ENCODE measurements at regions not wholly inside any gene's neighbourhood (a gene's known extent, or its start where the extent isn't known, plus 50 kb on each side); places are given as distances from the start of the nearest gene placed in this dataset.

- no peak for TF ChIP-seq GATA1 (IDR thresholded peaks at IDR 0.05; ENCODE audit: low read depth, low read length)
- no peak for TF ChIP-seq POLR2A (IDR thresholded peaks at IDR 0.05; ENCODE audit: low read length)
- no peak for DNase-seq
Observed at GRCh38 chr11:81895258-81895657, 838.4 kb downstream of the FAM181B start.

GRCh38 chr11:81892770-81893635 is 840.7 kb downstream of the FAM181B start:
- TF ChIP-seq POLR2A (IDR thresholded peaks at IDR 0.05; ENCODE audit: low read length) (no peak), GATA1 (IDR thresholded peaks at IDR 0.05; ENCODE audit: low read depth, low read length) (no peak)
- DNase-seq: no peak

GRCh38 chr11:81888391-81888790 is 845.3 kb downstream of the FAM181B start:
- DNase-seq: no peak

GRCh38 chr11:81887671-81888070 is 846.0 kb downstream of the FAM181B start:
- no peak for TF ChIP-seq GATA1 (IDR thresholded peaks at IDR 0.05; ENCODE audit: low read depth, low read length)
- no peak for TF ChIP-seq POLR2A (IDR thresholded peaks at IDR 0.05; ENCODE audit: low read length)
- DNase-seq: no peak

More at GRCh38 chr11:81888391-81888790, 845.3 kb downstream of the FAM181B start:
- no peak for TF ChIP-seq POLR2A (IDR thresholded peaks at IDR 0.05; ENCODE audit: low read length)
- no peak for TF ChIP-seq GATA1 (IDR thresholded peaks at IDR 0.05; ENCODE audit: low read depth, low read length)

GRCh38 chr11:81886406-81887075 is 847.1 kb downstream of the FAM181B start:
- TF ChIP-seq POLR2A (IDR thresholded peaks at IDR 0.05; ENCODE audit: low read length) (no peak), GATA1 (IDR thresholded peaks at IDR 0.05; ENCODE audit: low read depth, low read length) (no peak)

GRCh38 chr11:81874635-81875034 is 859.0 kb downstream of the FAM181B start:
- no peak for DNase-seq
- no peak for TF ChIP-seq POLR2A (IDR thresholded peaks at IDR 0.05; ENCODE audit: low read length)
- no peak for TF ChIP-seq GATA1 (IDR thresholded peaks at IDR 0.05; ENCODE audit: low read depth, low read length)

More at GRCh38 chr11:81886406-81887075, 847.1 kb downstream of the FAM181B start:
- no peak for DNase-seq

GRCh38 chr11:81870815-81871214 is 862.8 kb downstream of the FAM181B start:
- no peak for TF ChIP-seq GATA1 (IDR thresholded peaks at IDR 0.05; ENCODE audit: low read depth, low read length)
- no peak for DNase-seq

- no peak for DNase-seq
- TF ChIP-seq GATA1 (IDR thresholded peaks at IDR 0.05; ENCODE audit: low read depth, low read length) (no peak), POLR2A (IDR thresholded peaks at IDR 0.05; ENCODE audit: low read length) (no peak)
Observed at GRCh38 chr11:81870066-81870412, 863.6 kb downstream of the FAM181B start.

- TF ChIP-seq GATA1 (IDR thresholded peaks at IDR 0.05; ENCODE audit: low read depth, low read length): no peak
- TF ChIP-seq POLR2A (IDR thresholded peaks at IDR 0.05; ENCODE audit: low read length): no peak
- no peak for DNase-seq
Observed at GRCh38 chr11:81869351-81870065, 864.2 kb downstream of the FAM181B start.

GRCh38 chr11:81866896-81867295 is 866.8 kb downstream of the FAM181B start:
- TF ChIP-seq POLR2A (IDR thresholded peaks at IDR 0.05; ENCODE audit: low read length) (no peak), GATA1 (IDR thresholded peaks at IDR 0.05; ENCODE audit: low read depth, low read length) (no peak)
- no peak for DNase-seq

- TF ChIP-seq POLR2A (IDR thresholded peaks at IDR 0.05; ENCODE audit: low read length) (no peak), GATA1 (IDR thresholded peaks at IDR 0.05; ENCODE audit: low read depth, low read length) (no peak)
Observed at GRCh38 chr11:81857386-81857785, 876.3 kb downstream of the FAM181B start.

GRCh38 chr11:81853791-81854190 is 879.9 kb downstream of the FAM181B start:
- TF ChIP-seq POLR2A (IDR thresholded peaks at IDR 0.05; ENCODE audit: low read length) (no peak), GATA1 (IDR thresholded peaks at IDR 0.05; ENCODE audit: low read depth, low read length) (no peak)
- no peak for DNase-seq

More at GRCh38 chr11:81857386-81857785, 876.3 kb downstream of the FAM181B start:
- no peak for DNase-seq

- no peak for TF ChIP-seq POLR2A (IDR thresholded peaks at IDR 0.05; ENCODE audit: low read length)
- TF ChIP-seq GATA1 (IDR thresholded peaks at IDR 0.05; ENCODE audit: low read depth, low read length): no peak
- DNase-seq: no peak
Observed at GRCh38 chr11:81852896-81853295, 880.8 kb downstream of the FAM181B start.

GRCh38 chr11:81840380-81840779 is 893.3 kb downstream of the FAM181B start:
- DNase-seq: no peak

More at GRCh38 chr11:81840380-81840779, 893.3 kb downstream of the FAM181B start:
- TF ChIP-seq GATA1 (IDR thresholded peaks at IDR 0.05; ENCODE audit: low read depth, low read length) (no peak), POLR2A (IDR thresholded peaks at IDR 0.05; ENCODE audit: low read length) (no peak)
